HG02798 (cell line): ENCODE measurements at regions not wholly inside any gene's neighbourhood (a gene's known extent, or its start where the extent isn't known, plus 50 kb on each side); places are given as distances from the start of the nearest gene placed in this dataset.

Source experiments
- ATAC-seq: cut with Tn5 transposase; IDR thresholded peaks from one replicate; pipeline ENCODE4 v1.9.1; 2021; ENCODE audit warnings: mild to moderate bottlenecking; ENCODE audit not compliant: unreplicated experiment, poor library complexity

GRCh38 chr12:97173688-97174410, 266.8 kb downstream of the NEDD1 start:
- ATAC-seq, result no peak

DNA sequence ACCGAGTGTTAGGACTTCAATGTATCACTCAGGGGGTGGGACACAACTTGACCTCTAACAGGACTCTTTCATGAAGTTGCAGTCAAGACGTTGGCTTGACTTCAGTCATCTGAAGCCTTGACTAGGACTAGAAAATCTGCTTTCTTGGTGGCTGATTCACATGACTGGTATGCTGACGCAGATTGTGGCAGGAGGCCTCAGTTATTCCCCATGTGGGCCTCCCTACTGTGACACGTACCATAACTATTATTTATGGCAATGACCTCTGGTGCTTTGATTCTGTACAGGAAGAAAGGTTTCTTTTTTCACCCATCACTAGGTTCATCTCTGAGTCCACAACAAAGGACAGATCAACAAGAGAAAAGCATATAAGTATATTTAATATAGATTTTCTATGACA, 270.4 kb downstream of the NEDD1 start:
- no peak for ATAC-seq

DNA sequence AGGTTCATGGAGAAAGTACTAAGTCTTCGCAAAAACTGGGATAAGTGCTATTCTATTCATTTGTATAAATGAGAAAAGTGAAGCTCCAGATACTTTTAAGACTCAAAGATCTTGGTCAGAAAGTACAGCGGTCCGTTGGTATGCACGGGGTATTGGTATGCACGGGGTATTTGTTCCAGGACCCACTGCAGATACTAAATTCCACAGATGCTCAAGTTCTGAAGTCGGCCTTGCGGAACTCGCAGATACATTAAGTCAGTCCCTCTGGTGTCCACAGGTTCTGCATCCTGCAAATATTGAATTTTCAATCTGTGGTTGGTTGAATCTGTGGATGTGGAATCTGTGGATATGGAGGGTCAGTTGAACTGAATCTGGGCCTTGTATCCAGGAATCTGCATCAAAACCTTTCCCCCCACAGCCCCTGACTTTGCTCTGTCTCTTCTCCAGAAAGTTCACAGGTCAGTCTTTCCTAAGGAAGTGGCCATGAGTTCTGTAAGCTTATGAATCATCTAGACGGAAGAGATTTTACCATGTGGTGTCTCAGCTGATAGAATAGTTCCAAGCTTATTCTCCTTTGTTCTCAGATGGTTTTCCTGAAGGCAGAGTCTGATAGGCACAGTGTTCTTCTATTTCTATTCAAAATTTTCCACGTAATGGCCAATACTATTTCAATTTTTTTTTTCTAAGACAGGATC, 274.7 kb downstream of the NEDD1 start:
- no peak for ATAC-seq

GRCh38 chr12:97182769-97183168, 275.7 kb downstream of the NEDD1 start:
- no peak for ATAC-seq

DNA sequence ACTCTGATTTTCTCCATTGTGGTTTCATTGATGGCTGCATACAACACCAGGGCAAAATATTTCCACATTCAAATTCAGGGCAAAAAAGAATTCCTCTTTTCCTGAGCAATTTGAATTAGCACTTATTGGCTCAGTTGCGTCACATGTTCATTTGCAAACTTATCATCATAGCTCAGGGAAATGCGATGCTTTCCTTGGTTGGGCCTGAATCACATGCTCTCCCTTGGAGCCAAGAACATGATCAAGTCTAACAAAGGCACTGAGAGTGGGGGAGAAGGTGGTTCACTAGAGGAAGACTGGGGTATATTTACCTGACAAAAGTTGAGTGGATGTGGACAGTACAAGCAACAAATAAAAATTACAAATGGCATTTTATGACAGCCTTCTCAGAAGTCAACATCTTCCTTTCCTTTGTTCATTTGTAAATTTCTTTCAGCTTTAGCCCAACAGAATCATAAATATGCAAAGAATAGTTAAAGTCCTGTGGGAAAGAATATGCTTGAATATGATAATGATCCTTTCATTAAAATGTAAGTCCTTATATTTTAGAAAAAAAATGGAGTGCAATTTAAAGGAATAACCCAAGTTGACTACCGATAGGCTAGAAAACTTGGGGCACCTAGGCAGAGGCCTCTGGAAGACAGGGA, 277.2 kb downstream of the NEDD1 start:
- ATAC-seq, result no peak

- no peak for ATAC-seq
These were observed 277.0 kb upstream of the RMST start for GRCh38 chr12:97185567-97185966.

- ATAC-seq, result no peak
These were observed 268.1 kb upstream of the RMST start for GRCh38 chr12:97194546-97194945.

DNA sequence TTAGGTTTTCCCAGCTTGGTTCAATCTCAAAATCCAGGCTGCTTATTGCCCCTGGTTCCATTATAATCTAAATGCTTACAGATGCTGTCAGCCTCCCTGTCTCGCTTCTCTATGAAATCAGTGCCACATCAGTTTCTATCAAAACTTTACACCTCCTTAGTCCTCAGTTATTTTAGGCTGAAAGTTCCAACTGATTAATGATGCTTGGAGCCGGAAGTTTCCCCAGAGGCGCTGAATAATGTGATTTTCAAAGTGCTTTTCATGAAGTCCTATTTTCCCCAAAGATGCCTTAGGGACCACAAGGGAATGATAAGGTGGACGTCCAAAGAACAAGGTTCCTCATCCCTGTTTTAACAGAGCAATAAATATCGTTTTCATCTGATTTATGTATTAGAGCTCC, 262.4 kb upstream of the RMST start:
- ATAC-seq, result no peak

DNA sequence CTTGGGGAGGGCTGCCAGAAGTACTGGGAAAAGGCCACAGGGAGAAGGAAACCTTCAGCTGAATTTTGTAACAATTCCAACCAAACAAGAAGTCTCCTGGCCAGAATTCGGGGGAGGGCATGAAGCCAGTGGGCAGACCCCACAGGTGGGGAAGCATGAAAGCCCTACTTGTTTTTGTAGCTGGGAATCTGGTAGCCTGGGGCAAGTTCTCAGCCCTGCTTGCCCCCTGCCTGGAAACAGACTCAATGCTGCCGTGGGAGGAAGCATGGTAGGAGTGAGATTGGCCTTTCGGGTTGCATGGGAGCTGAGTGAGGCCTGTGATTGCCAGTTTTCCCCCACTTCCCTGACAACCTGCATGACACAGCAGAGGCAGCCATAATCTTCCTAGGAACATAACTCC, 259.2 kb upstream of the RMST start:
- no peak for ATAC-seq

GRCh38 chr12:97209997-97210396, 252.6 kb upstream of the RMST start:
- ATAC-seq, result no peak

DNA sequence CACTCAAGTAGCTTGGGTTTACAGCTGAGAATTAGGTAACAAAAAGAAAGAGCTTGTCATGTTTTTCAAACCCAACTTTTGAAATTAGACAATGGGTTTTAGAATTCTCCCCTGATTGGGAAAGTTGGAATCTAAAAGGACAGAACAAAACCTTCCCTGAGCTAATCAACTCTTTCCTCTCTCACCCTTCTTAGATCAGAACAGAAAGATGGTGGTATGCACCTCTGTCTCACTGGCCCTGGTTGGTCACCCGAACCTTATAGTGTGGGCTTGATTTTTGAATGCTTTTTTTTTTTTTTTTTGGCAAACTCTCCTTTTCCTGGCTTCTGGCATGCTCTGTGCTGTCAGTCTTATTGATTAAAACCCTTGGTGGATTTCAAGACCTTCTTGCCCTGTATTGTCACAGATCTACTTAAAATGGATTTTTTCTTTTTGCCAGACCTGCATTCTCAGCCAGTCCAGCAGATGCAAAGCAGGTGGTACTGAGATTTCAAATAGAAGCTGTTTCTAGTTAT, 251.1 kb upstream of the RMST start:
- no peak for ATAC-seq

- ATAC-seq, result no peak
These were observed 245.8 kb upstream of the RMST start for GRCh38 chr12:97216848-97217247.

DNA sequence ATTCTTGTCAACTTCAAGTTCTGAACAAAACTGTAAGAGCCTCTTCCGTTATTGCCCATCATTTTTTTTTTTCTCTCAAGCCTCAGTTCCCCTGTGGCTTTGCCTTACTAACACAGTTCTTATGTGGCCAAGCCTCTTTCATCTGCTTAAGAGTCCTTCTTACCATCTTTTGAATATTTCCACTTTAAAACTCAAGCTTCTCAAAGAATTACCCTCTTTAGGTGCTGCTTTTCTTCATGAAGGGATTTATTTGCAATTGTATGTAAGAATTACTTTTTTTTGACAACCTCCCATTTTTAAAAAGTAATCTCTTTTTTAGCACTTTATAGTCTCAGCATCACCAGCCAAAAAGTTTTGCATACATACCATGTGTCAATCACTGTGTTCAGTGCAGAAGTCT, 240.2 kb upstream of the RMST start:
- ATAC-seq, result no peak

DNA sequence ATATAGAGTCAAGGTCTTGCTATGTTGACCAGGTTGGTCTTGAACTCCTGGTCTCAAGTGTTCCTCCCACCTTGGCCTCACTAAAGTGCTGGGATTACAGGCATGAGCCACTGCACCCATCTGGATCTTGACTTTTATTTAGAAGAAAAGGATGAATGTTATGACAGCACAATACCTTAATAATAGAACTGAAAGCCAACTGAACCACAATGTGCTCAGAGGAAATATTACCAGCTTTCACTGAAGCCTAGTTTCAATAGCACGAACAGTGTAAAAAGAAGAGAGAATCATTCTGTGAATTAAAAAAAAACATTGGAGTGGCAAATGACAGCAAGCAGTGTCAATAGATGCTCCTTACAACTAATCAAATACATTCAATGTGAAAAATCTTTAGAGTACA, 239.2 kb upstream of the RMST start:
- no peak for ATAC-seq

GRCh38 chr12:97229004-97229403, 233.6 kb upstream of the RMST start:
- no peak for ATAC-seq

GRCh38 chr12:97235102-97235501, 227.5 kb upstream of the RMST start:
- ATAC-seq, result no peak

DNA sequence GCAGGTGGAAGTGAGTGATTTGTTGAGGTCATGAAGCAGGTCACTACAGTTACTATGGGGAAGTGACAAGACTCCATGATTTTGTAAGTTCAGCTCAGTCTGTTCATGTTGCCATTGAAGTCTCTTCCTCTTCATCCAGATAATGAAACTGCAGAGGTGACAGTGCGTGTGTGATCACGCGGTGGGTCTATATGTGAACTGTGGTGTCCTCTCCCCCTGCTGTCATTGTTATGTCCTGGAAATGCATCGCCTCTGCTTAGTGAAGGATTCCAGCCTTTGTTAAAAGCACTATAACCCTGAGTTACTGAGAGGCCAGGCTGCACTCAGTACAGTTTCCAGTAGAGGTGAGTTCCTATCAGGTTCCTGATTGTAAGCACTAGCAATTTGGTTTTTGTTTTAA, 216.2 kb upstream of the RMST start:
- no peak for ATAC-seq

DNA sequence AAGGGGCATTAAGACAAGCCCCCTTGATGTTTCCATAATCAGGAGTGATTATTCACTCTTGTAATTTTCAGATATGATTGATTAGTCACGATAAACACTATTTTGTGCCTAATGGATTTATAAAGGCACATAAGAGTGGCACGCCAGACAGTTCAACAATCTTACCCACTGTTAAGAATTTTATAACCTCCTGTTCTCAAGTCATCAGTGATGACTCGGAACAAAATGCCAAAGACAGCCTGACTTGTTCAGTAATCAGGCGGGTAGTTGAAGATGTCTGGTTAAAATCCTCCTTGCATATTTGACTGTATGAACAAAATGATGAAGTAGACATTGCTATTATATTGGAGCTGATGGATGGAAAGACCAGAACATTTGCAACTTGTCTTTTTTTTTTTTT, 212.1 kb upstream of the RMST start:
- ATAC-seq, result no peak

GRCh38 chr12:97257726-97258125, 204.9 kb upstream of the RMST start:
- no peak for ATAC-seq

DNA sequence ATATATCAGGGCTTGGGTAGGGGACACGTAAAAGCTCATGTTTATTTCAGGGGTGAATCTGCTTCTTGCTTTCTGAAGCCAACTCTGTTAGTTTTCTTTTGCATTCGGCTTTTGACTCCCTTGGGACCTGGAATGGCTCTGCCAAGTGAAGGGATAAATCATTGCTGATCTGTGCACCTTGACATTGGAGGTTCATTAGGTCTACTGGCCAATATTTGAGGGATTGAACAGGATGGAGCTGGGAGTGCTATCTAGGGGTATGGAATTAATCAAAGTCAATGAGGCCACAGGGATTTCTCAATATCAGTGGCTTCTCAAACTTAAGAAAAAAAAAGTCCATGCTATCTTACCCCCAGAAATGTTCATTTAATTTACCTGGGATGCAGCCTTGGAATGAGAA, 203.5 kb upstream of the RMST start:
- no peak for ATAC-seq

GRCh38 chr12:97260786-97261185, 201.8 kb upstream of the RMST start:
- ATAC-seq, result no peak
